HUDEP-2 (cell line): ENCODE measurements at regions not wholly inside any gene's neighbourhood (a gene's known extent, or its start where the extent isn't known, plus 50 kb on each side); places are given as distances from the start of the nearest gene placed in this dataset.

Source experiments
- DNase-seq, 76 experiments: peaks; one replicate each; lab custom pipeline; 2025; ENCODE audit not compliant: unreplicated experiment in 76 of 76; lab: John Stamatoyannopoulos, UW

GRCh38 chr5:100479079-100479688, 56.0 kb upstream of the FAM174A start:
- DNase-seq = no peak

GRCh38 chr5:100472091-100472490, 63.1 kb upstream of the FAM174A start:
- DNase-seq = no peak

GRCh38 chr5:100469767-100470166, 65.4 kb upstream of the FAM174A start:
- no peak for DNase-seq

GRCh38 chr5:100464418-100464817, 70.8 kb upstream of the FAM174A start:
- no peak for DNase-seq

- DNase-seq = no peak
Observed at GRCh38 chr5:100456615-100457014, 78.6 kb upstream of the FAM174A start.

- DNase-seq = no peak
Observed at GRCh38 chr5:100452126-100452525, 83.0 kb upstream of the FAM174A start.

- DNase-seq = no peak
Observed at GRCh38 chr5:100448111-100448528, 87.1 kb upstream of the FAM174A start.

- DNase-seq = no peak
Observed at GRCh38 chr5:100446879-100447430, 88.2 kb upstream of the FAM174A start.

GRCh38 chr5:100444961-100445360, 90.2 kb upstream of the FAM174A start:
- DNase-seq = no peak

GRCh38 chr5:100434815-100435214, 100.4 kb upstream of the FAM174A start:
- no peak for DNase-seq

- DNase-seq = no peak
Observed at GRCh38 chr5:100432741-100433140, 102.4 kb upstream of the FAM174A start.

GRCh38 chr5:100430268-100431195, 104.6 kb upstream of the FAM174A start:
- peak in 38 of 76 experiments; percentile 1 to 58 (median 17) for DNase-seq

- DNase-seq = no peak
Observed at GRCh38 chr5:100424787-100425186, 110.4 kb upstream of the FAM174A start.

GRCh38 chr5:100424017-100424416, 111.2 kb upstream of the FAM174A start:
- peak in 72 of 76 experiments; percentile 6 to 88 (median 52) for DNase-seq

- DNase-seq = peak in 5 of 76 experiments; percentile 5 to 29 (median 6)
Observed at GRCh38 chr5:100423330-100423729, 111.8 kb upstream of the FAM174A start.

- DNase-seq = no peak
Observed at GRCh38 chr5:100421360-100421759, 113.8 kb upstream of the FAM174A start.

- DNase-seq = no peak
Observed at GRCh38 chr5:100418231-100418630, 116.9 kb upstream of the FAM174A start.

- no peak for DNase-seq
Observed at GRCh38 chr5:100409660-100410151, 125.5 kb upstream of the FAM174A start.

- no peak for DNase-seq
Observed at GRCh38 chr5:100407053-100407452, 128.1 kb upstream of the FAM174A start.

GRCh38 chr5:100406640-100407039, 128.5 kb upstream of the FAM174A start:
- DNase-seq = no peak

- no peak for DNase-seq
Observed at GRCh38 chr5:100402071-100402470, 133.1 kb upstream of the FAM174A start.
